Prostate gland (tissue), 2 donors: ENCODE measurements at regions not wholly inside any gene's neighbourhood (a gene's known extent, or its start where the extent isn't known, plus 50 kb on each side); places are given as distances from the start of the nearest gene placed in this dataset.

ENCODE experiments used
- POLR2AphosphoS5 ChIP-seq: sonication (generic); formaldehyde crosslinking; IDR thresholded peaks from one replicate; pipeline ENCODE4 v1.6.1; 2017; ENCODE audit warnings: antibody characterized with exemption
- TF ChIP-seq, protein P1 (sequence below), 4 experiments: fragments of 200-600 bp in 2 of 4; fragments of 450-650 bp in 2 of 4; sonication (generic) in 2 of 4; IDR thresholded peaks; 1 replicate in 3 of 4; 2 replicates in 1 of 4; pipeline ENCODE4 v1.5.1; 2016 to 2019; ENCODE audit warnings: antibody characterized with exemption in 4 of 4, mild to moderate bottlenecking in 2 of 4, moderate library complexity in 2 of 4

DNA sequence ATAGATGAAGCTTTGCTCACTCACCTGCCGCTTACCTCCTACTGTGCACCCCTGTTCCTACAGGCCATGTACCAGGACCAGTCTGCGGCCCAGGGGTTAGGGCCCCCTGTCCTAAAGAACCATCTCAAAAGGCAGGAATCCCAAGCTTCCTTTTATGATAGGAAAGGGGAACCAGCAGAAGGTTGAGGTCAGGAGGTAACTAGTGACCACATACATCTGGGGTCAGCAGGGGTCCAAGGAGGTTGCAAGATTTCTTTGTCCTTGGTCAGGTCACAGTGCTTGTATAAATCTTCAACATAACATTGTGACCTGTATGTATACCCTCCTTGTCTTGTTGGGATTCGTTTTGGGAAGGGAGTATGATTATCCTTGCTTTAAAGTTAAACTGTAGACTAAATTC, 73.8 kb downstream of the OAT start:
- TF ChIP-seq, protein P1, sequence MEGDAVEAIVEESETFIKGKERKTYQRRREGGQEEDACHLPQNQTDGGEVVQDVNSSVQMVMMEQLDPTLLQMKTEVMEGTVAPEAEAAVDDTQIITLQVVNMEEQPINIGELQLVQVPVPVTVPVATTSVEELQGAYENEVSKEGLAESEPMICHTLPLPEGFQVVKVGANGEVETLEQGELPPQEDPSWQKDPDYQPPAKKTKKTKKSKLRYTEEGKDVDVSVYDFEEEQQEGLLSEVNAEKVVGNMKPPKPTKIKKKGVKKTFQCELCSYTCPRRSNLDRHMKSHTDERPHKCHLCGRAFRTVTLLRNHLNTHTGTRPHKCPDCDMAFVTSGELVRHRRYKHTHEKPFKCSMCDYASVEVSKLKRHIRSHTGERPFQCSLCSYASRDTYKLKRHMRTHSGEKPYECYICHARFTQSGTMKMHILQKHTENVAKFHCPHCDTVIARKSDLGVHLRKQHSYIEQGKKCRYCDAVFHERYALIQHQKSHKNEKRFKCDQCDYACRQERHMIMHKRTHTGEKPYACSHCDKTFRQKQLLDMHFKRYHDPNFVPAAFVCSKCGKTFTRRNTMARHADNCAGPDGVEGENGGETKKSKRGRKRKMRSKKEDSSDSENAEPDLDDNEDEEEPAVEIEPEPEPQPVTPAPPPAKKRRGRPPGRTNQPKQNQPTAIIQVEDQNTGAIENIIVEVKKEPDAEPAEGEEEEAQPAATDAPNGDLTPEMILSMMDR (IDR thresholded peaks at IDR 0.05), result no peak
- TF ChIP-seq POLR2AphosphoS5, result no peak
